ENCODE measurements at regions not wholly inside any gene's neighbourhood (a gene's known extent, or its start where the extent isn't known, plus 50 kb on each side); places are given as distances from the start of the nearest gene placed in this dataset.
"Not testable (repeated sequence)": the region's sequence is repeated elsewhere in the genome, so short reads cannot be mapped to it uniquely, and the experiment has no call there.

GRCh38 chr6:863831-864230 is 170.9 kb upstream of the EXOC2 start:
- DNase-seq (ENCODE audit: low read depth in 3 of 3) = no peak

DNA sequence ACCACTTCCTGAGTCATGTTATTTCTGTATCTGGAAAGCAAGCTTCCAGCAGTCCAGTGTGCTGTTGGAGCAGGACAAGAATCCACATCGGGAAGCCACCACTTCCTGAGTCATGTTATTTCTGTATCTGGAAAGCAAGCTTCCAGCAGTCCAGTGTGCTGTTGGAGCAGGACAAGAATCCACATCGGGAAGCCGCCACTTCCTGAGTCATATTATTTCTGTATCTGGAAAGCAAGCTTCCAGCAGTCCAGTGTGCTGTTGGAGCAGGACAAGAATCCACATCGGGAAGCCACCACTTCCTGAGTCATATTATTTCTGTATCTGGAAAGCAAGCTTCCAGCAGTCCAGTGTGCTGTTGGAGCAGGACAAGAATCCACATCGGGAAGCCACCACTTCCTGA is 170.2 kb upstream of the EXOC2 start:
- DNase-seq (ENCODE audit: low read depth in 3 of 3) = not testable (repeated sequence)

GRCh38 chr6:859936-860335 is 167.0 kb upstream of the EXOC2 start:
- DNase-seq (ENCODE audit: low read depth in 3 of 3) = no peak

GRCh38 chr6:854406-855118 is 161.6 kb upstream of the EXOC2 start:
- no peak for DNase-seq (ENCODE audit: low read depth in 3 of 3)

- not testable (repeated sequence) for DNase-seq (ENCODE audit: low read depth in 3 of 3)
Measured at GRCh38 chr6:852216-852615, 159.3 kb upstream of the EXOC2 start.

DNA sequence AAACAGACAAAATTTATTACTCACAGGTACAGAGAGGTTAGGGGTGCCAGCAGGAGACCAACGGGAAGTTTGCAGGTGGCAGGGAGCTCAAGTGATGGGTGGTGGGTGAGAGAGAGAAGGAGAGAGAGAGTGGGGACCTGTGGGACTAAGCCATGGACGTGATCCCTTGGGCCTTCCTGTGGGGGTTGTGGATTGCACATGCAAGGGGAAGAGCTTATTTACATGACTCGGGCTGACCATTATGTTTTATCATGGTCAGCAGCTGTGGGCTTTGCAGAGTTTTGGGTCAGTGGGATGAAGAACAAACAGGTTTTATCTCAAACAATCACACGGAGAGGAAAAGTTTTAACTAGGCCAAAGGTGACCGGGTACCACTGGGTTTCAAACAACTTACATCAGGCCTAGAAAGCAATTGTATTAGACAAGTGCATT is 156.2 kb upstream of the EXOC2 start:
- DNase-seq (ENCODE audit: low read depth in 3 of 3) = no peak

- DNase-seq (ENCODE audit: low read depth in 3 of 3) = no peak
Measured at GRCh38 chr6:845566-845965, 152.6 kb upstream of the EXOC2 start.

- no peak for DNase-seq (ENCODE audit: low read depth in 3 of 3)
Measured at GRCh38 chr6:845101-845500, 152.2 kb upstream of the EXOC2 start.

DNA sequence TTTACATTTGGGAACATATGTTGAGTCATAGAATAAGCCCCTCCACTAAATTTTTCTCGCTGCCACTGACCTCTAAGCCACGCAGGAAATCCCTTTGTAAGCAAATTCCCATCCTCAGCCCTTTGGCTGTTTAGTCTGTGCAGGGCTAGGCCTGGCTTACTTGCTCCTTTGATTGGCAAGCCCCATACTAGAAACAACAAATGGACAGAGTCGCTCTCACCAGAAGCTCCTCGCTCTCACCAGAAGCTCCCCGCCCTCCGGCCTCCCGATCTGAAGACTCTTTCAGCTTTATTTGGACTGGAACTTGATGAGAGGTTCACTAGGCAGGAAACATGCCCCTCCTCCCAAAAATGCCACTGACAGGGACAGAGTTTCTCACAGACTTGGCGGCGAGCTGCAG is 149.2 kb upstream of the EXOC2 start:
- no peak for DNase-seq (ENCODE audit: low read depth in 3 of 3)

DNA sequence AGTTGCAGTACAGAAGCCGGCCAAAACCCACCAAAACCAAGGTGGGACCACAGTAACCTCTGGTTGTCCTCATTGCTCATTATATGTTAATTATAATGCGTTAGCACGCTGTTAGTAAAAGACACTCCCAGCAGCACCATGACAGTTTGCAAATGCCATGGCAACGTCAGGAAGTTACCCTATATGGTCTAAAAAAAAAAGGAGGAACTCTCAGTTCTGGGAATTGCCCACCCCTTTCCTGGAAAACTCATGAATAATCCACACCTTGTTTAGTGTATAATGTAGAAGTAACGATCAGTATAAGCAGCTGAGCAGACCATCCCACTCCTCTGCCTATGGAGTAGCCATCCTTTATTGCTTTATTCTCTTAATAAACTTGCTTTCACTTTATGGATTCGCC is 148.6 kb upstream of the EXOC2 start:
- no peak for DNase-seq (ENCODE audit: low read depth in 3 of 3)

DNA sequence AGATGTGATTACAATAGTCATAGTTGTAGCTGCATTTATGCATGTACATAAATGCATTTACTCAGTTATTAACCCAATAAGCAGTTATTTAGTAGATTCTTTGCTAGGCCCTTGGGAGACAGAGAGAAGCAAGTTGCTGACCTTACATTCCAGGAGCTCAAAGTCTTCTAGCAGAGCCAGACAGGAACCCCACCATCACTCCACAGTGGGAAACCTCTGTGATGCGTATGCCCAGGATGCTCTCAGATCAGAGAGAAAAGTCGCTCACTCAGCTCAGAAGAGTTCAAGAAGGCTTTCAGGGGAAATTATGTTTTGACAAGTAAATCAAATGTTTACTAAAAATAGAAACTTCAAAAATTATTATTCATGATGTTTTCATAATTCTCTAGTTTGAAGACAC is 146.3 kb upstream of the EXOC2 start:
- DNase-seq (ENCODE audit: low read depth in 3 of 3) = no peak

GRCh38 chr6:837380-837779 is 144.4 kb upstream of the EXOC2 start:
- no peak for DNase-seq (ENCODE audit: low read depth in 3 of 3)

GRCh38 chr6:836276-836853 is 143.4 kb upstream of the EXOC2 start:
- no peak for DNase-seq (ENCODE audit: low read depth in 3 of 3)

GRCh38 chr6:835476-836160 is 142.7 kb upstream of the EXOC2 start:
- DNase-seq (ENCODE audit: low read depth in 3 of 3) = no peak

DNA sequence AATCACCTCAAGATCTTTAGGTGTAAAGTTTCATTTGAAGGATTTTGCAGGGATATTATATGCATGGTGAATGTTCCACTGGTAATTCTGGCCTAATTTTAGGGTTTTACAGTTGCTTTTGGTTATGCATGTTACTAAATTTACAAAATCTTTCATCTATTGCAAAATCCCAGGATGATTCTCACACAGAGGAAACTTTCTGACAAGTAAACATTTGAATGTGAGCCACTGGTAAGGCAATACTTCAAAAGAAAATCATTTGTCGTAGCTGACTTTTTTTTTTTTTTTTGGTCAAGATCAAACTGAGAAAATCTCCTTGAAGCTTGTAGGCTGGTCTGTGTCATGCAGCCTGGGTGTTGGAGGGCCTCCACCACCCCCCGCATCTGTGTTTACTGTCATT is 141.9 kb upstream of the EXOC2 start:
- DNase-seq (ENCODE audit: low read depth in 3 of 3) = no peak

DNA sequence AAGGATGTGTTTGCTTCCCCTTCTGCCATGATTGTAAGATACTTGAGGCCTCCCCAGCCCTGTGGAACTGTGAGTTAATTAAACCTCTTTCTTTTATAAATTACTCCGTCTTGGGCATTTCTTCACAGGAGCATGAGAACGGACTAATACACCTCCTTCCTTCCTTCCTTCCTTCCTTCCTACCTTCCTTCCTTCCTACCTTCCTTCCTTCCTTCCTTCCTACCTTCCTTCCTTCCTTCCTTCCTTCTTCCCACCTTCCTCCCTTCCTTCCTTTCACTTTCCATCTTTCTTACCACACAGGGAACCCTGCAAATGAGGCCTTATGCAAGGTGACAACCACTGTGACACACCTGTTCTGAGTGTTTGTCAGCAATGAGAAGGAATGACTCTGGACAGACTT is 141.3 kb upstream of the EXOC2 start:
- DNase-seq (ENCODE audit: low read depth in 3 of 3) = no peak

- not testable (repeated sequence) for DNase-seq (ENCODE audit: low read depth in 3 of 3)
Measured at GRCh38 chr6:832804-833203, 139.9 kb upstream of the EXOC2 start.

DNA sequence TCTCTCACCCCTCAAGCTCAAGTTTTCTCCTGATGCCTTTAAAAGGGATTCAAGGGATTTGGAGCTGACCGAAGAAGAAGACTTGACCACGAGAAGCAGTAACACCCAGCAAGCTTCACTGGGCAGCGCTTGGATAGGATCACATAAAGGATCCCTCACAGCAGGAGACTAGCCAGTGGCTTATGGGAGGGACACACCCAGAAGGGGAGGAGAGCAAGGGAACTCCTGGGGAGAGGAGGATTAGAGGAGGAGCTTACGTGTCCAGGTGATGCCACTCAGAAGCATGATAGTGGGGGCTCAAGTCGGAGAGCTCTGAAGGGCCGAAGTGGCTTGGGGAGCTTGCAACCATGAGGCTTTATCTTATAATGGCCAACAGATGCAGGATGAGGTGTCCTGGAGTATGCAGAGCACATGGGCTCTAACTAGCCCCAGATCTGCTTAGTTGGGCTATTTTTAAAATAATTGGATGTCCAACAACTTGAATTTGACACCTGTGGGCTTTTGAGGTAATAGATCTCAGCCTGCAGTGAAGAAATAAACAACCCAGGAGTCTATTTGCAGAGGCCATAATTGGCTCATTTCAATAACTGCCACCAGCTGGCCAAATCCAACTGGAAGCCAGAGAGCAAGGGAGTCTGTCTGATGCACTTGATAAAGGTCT is 137.9 kb upstream of the EXOC2 start:
- DNase-seq (ENCODE audit: low read depth in 3 of 3) = no peak

DNA sequence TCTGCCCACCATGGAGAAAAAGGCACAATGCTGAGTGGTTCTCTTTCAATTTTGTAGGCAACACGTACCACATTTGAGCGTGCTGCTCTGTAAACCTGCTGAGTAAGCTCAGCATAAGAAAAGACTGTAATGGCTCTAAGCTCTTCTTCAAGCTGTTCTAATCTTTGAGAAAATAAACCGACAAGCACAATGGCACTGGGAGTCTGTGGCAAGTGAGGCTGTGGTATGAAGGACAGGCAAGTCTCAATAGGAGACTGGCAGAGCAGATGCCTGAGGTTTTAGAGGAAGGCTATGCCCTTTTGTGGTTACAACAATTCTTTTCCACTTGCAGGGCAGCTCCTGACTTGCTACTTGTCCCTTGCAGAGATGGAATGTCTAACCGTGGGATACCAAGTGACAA is 136.7 kb upstream of the EXOC2 start:
- no peak for DNase-seq (ENCODE audit: low read depth in 3 of 3)

DNA sequence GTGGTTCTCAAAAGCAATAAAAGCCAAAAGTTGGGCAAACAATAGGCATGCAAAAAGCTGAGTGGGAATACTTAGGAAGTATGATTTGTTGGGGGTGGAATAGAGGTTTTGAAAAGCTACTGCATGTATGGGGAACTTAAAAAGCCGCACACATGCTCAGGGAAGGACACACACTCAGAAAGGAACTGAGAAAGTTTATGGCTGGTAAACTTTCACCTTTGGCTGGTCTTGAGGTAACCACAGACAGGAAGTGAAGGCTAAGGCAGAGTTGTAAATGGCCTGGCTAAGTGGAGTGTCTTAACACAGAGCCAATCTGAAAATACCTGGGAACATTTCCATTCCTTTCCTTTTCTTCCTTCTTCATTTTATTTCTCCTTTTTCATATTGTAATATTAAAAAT is 134.5 kb upstream of the EXOC2 start:
- no peak for DNase-seq (ENCODE audit: low read depth in 3 of 3)

DNA sequence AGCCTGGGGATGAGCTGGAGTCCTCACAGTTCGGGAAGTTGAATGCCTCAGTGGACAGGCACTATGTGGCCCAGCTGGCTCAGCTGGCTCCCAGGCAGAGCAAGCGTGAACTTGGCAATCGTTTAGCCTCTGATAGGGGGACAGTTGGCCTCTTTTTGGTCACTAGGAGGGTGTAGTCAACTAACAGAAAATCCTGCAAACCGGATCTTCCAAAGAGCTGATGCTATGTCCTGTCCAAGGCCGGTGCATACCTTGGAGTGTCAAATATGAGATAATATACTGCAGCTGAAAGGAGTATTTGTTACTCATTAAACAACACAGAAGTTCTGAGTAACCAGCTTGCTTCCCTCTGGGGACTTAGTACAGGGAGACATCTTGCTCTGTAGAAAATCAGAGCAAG is 126.2 kb upstream of the EXOC2 start:
- no peak for DNase-seq (ENCODE audit: low read depth in 3 of 3)

GRCh38 chr6:818196-818595 is 125.3 kb upstream of the EXOC2 start:
- no peak for DNase-seq (ENCODE audit: low read depth in 3 of 3)

All from stimulated activated CD4-positive, alpha-beta T cell treated with anti-CD3 and anti-CD28 coated beads, TNF-alpha, amount 100 ng/mL, for 48 hours (primary cell).